Stimulated activated CD4-positive, alpha-beta T cell treated with anti-CD3 and anti-CD28 coated beads, TNF-alpha, amount 100 ng/mL, for 48 hours (primary cell): ENCODE measurements at regions not wholly inside any gene's neighbourhood (a gene's known extent, or its start where the extent isn't known, plus 50 kb on each side); places are given as distances from the start of the nearest gene placed in this dataset.
"Not testable (repeated sequence)": the region's sequence is repeated elsewhere in the genome, so short reads cannot be mapped to it uniquely, and the experiment has no call there.

Experiments
- DNase-seq, 3 donors: peaks; one replicate each; pipeline ENCODE4 v3.0.0-alpha.2; 2020; ENCODE audit warnings: low read depth in 3 of 3

GRCh38 chr6:14389776-14390175 is 272.2 kb downstream of the CD83 start:
- DNase-seq: not testable (repeated sequence)

DNA sequence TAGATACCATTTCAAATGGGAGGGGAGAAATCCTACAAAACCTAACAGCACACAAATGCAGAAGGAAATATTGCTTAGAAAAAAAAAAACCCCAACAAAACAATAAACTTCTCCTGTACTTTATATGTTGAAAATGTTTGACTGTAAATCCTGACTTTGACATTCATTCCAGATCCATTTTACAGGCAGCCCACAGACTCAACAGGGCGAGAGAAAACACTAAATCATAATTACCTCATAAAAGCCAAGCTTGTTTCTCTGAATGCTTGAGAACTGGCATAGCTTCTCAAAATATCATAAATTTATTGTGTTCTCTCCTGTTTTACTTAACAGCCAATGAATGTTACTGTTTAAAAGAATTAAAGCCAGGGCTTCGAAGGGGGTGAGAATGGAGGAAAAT is 273.2 kb downstream of the CD83 start:
- no peak for DNase-seq

DNA sequence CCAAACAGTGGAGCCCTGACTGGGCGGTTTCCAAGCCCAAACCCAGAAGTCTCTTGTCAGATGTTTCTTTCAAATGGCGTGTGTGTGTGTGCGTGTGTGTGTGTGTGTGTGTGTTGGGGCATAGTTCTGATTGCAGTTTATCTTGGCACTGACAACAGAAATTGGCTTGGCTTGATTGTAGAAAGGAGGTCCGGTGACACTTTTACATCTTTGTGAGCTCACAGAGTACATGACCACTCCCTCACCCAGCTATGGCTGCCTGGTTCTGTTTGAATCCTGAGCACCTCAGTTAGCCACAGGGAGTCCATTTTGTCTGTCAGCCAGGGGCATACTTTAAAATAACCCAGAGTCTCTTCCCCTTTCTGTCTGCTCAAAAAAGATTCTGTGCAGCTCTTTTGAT is 276.3 kb downstream of the CD83 start:
- no peak for DNase-seq

DNA sequence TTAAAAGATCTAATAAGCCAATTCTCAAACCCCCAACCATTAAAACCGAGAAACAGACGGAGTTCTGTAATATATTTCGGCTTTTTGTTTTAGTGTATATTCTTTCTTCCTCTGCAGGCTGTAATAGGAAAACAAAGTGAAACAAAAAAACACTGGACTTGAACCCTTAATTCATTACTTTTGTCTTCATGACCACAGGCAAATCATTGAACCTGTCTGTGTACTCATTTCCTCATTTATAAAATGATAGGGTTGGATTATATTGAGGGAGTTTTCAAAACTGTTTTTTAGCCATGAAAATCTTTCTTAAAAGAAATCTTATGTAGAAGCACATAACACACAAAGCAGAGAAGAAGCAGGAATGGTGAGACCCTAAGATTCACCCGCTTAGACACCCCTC is 278.8 kb downstream of the CD83 start:
- no peak for DNase-seq

DNA sequence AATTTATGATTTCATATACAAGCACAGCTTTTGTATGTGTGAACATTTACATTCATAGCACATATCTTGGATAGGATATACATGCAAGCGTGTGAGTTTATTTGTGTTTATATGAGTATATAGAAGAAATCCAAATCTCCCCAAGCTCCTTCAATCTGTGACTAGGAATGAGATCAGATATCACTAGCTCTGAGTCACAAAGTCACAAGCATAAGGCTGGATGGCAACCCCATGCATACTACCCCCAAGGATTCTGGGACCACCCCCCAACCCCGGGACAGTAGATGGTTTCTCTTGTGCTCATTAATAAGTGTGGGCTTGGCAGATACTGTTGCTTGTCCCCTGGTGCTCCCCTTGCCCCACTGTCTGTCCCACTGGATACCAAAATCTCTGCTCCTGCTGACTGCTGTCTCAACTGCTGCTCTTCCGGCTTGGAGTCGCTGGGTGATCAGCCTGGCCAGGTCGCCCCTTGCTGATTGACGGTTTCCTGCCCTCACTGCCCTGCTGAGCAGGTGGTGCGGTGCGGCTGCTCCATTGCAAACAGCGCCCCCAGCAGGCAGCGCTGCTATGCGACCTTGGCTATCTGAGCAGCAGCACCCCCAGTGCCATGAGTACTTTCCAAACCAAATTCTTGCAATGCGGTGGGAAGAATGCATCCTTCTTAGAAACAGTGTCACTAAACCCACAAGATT is 279.4 kb downstream of the CD83 start:
- DNase-seq: peak in 1 of 3 donors; percentile 19

DNA sequence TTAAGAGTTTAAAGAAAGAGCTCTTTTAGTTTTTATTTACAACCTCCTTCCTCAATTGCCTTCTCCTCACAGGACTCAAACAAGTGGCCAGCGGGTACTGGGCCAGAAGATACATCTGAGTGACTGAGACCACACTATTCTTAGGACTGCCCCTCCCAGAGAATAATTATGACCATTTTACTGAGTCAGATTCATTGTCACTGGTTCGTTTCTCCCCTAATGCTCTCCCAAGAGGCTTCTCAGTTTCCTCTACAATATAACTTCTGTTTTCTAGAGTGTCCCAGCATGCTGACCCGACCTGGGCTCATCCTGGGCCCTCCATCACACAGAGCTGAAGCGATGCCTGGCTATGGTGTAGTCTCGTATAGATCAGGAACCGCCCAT is 279.9 kb downstream of the CD83 start:
- DNase-seq: no peak

DNA sequence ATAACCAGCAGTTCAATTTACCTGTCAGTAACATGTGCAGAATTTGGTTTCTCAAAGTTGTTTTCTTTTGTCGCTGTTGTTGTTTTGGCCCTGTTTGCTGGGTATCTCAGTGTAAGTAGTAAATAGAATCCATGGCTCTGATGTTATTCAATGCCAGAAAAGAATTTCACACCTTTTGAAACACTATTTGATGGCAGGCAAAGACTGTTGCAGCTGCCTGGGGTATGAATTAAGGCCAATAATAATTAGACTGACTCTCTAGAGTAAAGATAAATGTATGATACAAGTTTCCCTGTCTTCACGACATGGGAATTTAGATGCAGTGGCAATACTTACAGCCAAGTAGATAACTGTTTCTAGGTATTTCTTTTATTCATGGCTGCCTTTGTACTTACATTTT is 281.4 kb downstream of the CD83 start:
- no peak for DNase-seq

- no peak for DNase-seq
These were observed 282.1 kb downstream of the CD83 start for GRCh38 chr6:14399635-14400034.

GRCh38 chr6:14401246-14401645 is 283.7 kb downstream of the CD83 start:
- no peak for DNase-seq

GRCh38 chr6:14406614-14407331 is 289.2 kb downstream of the CD83 start:
- DNase-seq: no peak

DNA sequence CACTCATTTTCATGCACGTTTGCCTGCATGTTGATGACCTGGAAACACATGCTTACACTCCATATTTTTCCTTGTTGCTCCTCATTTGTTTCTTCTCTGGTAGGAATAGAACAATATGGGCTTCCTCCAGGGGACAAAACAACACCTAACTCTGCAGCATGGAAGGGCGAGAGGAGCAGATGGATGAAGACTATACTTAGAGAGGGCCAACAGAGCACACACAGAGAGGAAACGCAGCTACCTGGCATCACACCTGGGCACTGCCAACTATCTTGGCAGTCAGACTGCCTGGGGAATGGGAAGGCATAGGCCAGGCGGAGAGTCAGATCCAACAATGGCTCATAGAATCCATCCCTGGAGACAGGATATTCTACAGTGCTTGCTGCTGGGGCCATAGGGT is 290.9 kb downstream of the CD83 start:
- no peak for DNase-seq

DNA sequence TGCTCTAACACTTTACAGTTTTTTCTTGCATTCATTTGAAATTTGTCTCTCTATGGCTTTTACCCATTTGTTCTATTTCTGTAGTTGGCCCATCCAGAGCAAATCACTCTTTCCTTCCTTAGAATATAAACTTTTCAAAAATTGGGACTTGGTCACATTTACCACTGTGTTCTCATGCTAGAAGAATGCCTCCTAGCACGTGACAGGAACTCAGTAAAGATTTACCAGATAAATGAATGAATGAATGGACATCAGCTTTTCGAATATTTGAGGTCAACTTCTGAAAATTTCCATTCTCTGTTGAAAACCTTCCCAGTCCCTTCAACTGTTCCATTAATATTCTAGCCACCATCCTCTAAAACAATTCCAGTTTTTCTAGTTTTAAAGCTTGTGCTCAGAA is 294.5 kb downstream of the CD83 start:
- no peak for DNase-seq

DNA sequence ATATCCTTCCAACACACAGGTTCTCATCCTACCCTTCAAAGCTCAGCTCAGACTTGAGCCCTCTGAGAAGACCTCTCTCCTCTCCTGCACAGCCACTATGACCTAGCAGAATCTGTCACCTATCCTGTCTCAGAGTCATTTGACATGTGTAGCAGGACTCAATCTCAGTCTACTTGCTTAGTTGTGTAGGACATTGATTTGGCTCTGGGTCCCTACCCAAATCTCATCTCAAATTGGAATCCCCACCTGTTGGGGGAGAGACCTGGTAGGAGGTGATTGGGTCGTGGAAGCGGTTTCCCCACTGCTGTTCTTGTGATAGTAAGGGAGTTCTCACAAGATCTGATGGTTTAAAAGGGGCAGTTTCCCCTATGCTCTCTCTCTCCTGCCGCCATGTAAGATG is 297.9 kb downstream of the CD83 start:
- no peak for DNase-seq

- no peak for DNase-seq
These were observed 299.8 kb downstream of the CD83 start for GRCh38 chr6:14417377-14417776.

DNA sequence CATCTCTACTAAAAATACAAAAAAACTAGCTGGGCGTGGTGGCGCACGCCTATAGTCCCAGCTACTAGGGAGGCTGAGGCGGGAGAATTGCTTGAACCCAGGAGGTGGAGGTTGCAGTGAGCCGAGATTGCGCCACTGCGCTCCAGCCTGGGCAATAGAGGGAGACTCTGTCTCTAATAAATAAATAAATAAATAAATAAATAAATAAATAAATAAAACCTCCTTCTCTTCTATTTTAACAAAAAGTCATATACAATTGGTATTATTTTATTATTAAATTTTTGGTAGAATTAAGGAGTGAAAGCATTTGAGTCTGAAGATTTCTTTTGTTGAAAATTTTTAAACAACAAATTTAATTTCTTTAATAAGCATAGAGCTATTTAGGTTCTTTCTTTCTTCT is 301.7 kb downstream of the CD83 start:
- DNase-seq: not testable (repeated sequence)

DNA sequence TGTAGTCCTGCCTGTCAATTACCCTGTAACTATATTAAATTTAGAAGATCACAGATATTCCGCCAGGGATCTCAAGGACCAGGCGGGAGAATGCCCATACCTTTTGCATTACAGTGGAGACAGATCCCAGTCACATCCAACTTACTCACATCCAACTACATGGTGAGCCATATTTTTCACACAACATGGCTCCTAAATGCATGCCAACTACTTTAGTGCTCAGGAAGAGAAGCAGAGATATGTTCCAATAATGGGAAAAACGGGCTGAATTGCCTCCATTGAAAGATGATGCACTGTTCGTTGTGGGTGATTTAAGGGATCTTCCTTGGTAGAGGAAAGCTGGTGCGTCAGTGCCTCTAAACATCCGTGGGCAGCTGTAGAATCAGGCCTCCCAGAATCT is 304.5 kb downstream of the CD83 start:
- DNase-seq: no peak

GRCh38 chr6:14422917-14423316 is 305.3 kb downstream of the CD83 start:
- DNase-seq: no peak

DNA sequence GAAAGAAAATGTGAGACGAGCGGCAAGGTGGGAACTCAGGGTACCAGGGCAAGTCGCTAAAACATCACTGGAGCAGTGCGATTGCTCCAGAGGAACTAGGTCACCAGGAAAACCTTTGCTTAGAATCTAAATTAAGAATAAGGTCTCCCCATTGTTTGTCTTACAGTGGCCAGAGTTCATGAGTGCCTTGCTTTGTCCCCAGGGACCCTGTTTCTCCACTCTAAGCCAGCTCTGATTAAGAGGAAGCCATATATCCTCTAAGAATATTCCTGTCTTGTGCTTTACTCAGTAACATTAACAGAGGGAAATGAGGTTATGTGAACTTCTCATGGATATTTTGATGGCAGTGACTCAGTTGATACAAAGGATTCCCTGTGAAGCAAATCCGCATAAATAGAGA is 305.8 kb downstream of the CD83 start:
- DNase-seq: no peak

- no peak for DNase-seq
These were observed 306.4 kb downstream of the CD83 start for GRCh38 chr6:14423955-14424354.

DNA sequence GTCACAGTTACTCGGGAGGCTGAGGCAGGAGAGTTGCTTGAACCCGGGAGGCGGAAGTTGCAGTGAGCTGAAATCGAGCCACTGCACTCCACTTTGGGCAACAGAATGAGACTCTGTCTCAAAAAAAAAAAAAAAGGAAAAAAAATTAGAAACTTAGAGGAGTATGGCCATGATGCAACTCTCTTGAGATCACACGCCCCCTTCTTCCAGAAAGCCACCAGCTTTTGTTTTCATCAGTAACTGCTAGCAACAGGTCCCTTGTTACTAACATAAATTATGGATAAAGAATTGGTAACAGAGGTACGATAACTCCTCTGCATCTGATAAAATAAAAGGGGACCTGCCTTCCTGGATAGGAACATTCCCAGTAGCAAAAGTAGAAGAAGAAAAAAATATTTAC is 308.2 kb downstream of the CD83 start:
- no peak for DNase-seq

DNA sequence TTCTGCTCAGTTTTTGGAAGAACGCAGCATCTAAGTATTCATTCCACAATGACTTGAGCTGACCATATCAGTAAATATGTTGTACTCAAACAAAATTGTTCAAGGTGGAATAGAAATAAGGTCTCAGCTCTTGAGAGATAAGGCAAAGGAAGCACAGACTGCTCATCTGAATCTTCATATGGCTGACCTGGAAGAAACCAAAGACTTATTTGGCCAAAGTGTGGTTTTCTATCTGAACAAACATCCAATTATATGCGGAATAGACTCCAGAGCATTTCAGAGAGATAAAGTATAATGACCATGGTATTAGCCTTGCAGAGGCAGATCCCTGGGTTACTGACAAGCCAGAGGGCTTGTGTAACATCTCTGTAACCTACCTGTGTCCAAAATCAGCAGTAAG is 308.7 kb downstream of the CD83 start:
- DNase-seq: no peak

GRCh38 chr6:14428269-14428668 is 310.7 kb downstream of the CD83 start:
- no peak for DNase-seq

DNA sequence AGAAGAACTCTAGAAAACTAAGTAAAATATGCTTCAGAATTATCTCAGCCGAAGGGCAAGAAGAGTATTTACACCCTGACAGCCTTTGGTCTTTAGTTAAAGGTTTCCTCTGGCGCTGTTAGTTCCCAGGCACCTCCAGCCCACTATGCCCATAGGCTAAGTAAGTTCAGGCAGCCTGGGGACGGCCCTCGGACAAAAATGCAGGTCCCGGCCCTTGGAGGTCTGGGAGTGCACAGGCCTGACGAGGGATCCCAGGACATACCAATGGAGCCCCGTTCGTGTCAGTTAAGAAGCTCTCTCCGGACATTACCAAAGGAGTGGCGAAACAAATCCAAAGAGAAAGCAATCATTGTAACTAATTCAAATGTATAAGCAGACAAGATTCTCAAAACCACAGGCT is 311.8 kb downstream of the CD83 start:
- no peak for DNase-seq

DNA sequence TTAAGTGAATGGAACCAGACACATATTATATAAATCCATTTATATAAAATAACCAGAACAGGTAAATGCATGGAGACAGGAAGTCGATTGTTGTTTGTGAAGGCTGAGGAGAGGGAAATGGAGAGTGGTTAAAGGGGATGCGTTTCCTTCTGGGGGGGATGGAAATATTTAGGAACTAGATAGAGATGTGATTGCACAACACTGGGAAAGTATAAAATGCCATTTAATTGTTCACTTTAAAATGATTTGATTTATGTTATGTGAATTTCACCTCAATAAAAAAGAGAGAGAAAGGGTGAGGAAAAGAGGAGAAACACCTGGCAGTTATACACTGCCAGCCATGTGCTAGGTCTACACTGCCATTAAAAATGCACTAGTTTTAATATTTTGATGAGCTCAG is 312.6 kb downstream of the CD83 start:
- no peak for DNase-seq
